HG02759 (cell line): ENCODE measurements at regions not wholly inside any gene's neighbourhood (a gene's known extent, or its start where the extent isn't known, plus 50 kb on each side); places are given as distances from the start of the nearest gene placed in this dataset.
A peak's percentile ranks its signal among the peaks of the same experiment; 100 is the strongest.

Experiments used
- ATAC-seq: cut with Tn5 transposase; IDR thresholded peaks from one replicate; pipeline ENCODE4 v1.9.1; 2021; ENCODE audit warnings: mild to moderate bottlenecking, moderate library complexity; ENCODE audit not compliant: unreplicated experiment

- ATAC-seq = no peak
These were observed 586.6 kb downstream of the INHBA start for GRCh38 chr7:41116337-41116736.

- no peak for ATAC-seq
These were observed 588.2 kb downstream of the INHBA start for GRCh38 chr7:41114691-41115090.

- ATAC-seq = no peak
These were observed 588.8 kb downstream of the INHBA start for GRCh38 chr7:41114131-41114530.

- no peak for ATAC-seq
These were observed 589.2 kb downstream of the INHBA start for GRCh38 chr7:41113719-41114118.

- no peak for ATAC-seq
These were observed 592.7 kb downstream of the INHBA start for GRCh38 chr7:41110186-41110585.

GRCh38 chr7:41108821-41109220, 594.1 kb downstream of the INHBA start:
- ATAC-seq = no peak

- peak; percentile 46 for ATAC-seq
These were observed 594.9 kb downstream of the INHBA start for GRCh38 chr7:41107938-41108448.

- peak; percentile 28 for ATAC-seq
These were observed 595.5 kb downstream of the INHBA start for GRCh38 chr7:41107330-41107937.

- ATAC-seq = no peak
These were observed 598.3 kb downstream of the INHBA start for GRCh38 chr7:41104631-41105030.

GRCh38 chr7:41103331-41103730, 599.6 kb downstream of the INHBA start:
- ATAC-seq = peak; percentile 75

GRCh38 chr7:41098846-41099245, 604.0 kb downstream of the INHBA start:
- ATAC-seq = no peak

- no peak for ATAC-seq
These were observed 604.5 kb downstream of the INHBA start for GRCh38 chr7:41098402-41098801.

- no peak for ATAC-seq
These were observed 605.4 kb downstream of the INHBA start for GRCh38 chr7:41097501-41097900.

- ATAC-seq = no peak
These were observed 606.0 kb downstream of the INHBA start for GRCh38 chr7:41096917-41097316.

GRCh38 chr7:41093141-41093540, 609.7 kb downstream of the INHBA start:
- ATAC-seq = no peak

GRCh38 chr7:41085244-41085643, 617.6 kb downstream of the INHBA start:
- no peak for ATAC-seq

GRCh38 chr7:41084381-41084780, 618.5 kb downstream of the INHBA start:
- ATAC-seq = no peak

GRCh38 chr7:41069635-41070034, 633.3 kb downstream of the INHBA start:
- no peak for ATAC-seq

GRCh38 chr7:41067576-41067975, 635.3 kb downstream of the INHBA start:
- ATAC-seq = no peak

- no peak for ATAC-seq
These were observed 637.2 kb downstream of the INHBA start for GRCh38 chr7:41065663-41066062.

GRCh38 chr7:41063116-41063515, 639.8 kb downstream of the INHBA start:
- ATAC-seq = no peak

- ATAC-seq = no peak
These were observed 642.1 kb downstream of the INHBA start for GRCh38 chr7:41060796-41061195.

- ATAC-seq = no peak
These were observed 643.1 kb downstream of the INHBA start for GRCh38 chr7:41059796-41060195.
